ENCODE measurements at regions not wholly inside any gene's neighbourhood (a gene's known extent, or its start where the extent isn't known, plus 50 kb on each side); places are given as distances from the start of the nearest gene placed in this dataset.

DNA sequence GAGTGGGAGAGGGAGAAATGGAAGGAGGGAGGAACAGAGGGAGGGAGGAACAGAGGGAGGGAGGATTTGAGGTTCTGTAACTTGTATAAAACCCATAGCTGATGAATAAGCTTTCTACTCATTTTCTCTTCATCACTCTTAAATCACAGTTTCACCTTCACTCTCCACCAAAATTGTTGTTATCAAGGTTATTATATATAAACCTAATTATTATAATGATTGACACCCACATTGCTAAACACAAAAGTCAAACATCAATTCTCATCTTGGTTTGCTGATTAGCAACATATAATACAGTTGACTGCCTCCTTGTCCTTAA lies 229.0 kb upstream of the PAPPA start:
- TF ChIP-seq, protein P1, sequence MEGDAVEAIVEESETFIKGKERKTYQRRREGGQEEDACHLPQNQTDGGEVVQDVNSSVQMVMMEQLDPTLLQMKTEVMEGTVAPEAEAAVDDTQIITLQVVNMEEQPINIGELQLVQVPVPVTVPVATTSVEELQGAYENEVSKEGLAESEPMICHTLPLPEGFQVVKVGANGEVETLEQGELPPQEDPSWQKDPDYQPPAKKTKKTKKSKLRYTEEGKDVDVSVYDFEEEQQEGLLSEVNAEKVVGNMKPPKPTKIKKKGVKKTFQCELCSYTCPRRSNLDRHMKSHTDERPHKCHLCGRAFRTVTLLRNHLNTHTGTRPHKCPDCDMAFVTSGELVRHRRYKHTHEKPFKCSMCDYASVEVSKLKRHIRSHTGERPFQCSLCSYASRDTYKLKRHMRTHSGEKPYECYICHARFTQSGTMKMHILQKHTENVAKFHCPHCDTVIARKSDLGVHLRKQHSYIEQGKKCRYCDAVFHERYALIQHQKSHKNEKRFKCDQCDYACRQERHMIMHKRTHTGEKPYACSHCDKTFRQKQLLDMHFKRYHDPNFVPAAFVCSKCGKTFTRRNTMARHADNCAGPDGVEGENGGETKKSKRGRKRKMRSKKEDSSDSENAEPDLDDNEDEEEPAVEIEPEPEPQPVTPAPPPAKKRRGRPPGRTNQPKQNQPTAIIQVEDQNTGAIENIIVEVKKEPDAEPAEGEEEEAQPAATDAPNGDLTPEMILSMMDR (IDR thresholded peaks at IDR 0.05; ENCODE audit: borderline replicate concordance, insufficient read depth, low read depth, low read length) = no peak
- no peak overlapping the region for H3K4me3 ChIP-seq (ENCODE audit: low read depth, low read length)

DNA sequence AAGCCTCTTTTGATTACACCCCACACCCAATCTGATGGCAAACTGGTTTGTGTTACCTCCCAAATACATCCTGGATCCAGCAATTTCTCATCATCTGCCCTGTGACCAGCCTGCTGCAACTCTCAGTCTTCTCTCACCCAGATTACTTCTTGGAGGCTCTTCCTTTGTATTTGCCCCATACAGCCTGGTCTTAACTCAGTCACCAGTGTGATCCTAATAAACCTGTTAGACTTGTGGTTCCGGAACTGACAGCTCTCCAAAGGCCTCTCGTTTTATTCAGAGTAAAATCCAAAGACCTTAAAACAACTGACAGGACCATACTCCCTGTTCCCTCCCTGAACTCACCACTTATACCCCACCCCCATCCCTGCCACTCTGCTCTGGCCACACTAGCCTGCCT lies 228.2 kb upstream of the PAPPA start:
- TF ChIP-seq, protein P1 (IDR thresholded peaks at IDR 0.05; ENCODE audit: borderline replicate concordance, insufficient read depth, low read depth, low read length) = no peak
- H3K4me3 ChIP-seq (ENCODE audit: low read depth, low read length) = no peak overlapping the region

GRCh38 chr9:115930472-115930871 lies 223.1 kb upstream of the PAPPA start:
- H3K4me3 ChIP-seq (ENCODE audit: low read depth, low read length) = no peak overlapping the region
- TF ChIP-seq, protein P1 (IDR thresholded peaks at IDR 0.05; ENCODE audit: borderline replicate concordance, insufficient read depth, low read depth, low read length) = no peak

DNA sequence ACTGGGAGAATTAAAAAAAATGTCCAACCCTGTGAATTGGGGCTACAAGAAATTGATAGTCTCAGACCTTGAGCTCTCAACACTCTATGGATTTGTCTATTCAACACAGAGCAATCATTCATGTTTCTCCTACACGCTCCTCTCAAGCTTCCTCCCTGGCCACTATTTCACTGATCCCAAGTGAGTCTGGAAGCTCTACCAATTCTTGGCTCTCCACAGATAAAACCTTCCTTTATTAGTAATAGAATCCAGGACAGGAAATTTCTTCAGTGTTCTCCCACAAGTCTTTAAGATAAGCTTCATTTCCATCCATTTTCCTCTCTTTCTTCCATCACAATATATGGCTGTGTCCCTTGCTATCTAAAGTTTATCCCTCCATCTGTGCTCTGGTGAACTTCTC lies 215.1 kb upstream of the PAPPA start:
- TF ChIP-seq, protein P1 (IDR thresholded peaks at IDR 0.05; ENCODE audit: borderline replicate concordance, insufficient read depth, low read depth, low read length) = no peak
- no peak overlapping the region for H3K4me3 ChIP-seq (ENCODE audit: low read depth, low read length)

DNA sequence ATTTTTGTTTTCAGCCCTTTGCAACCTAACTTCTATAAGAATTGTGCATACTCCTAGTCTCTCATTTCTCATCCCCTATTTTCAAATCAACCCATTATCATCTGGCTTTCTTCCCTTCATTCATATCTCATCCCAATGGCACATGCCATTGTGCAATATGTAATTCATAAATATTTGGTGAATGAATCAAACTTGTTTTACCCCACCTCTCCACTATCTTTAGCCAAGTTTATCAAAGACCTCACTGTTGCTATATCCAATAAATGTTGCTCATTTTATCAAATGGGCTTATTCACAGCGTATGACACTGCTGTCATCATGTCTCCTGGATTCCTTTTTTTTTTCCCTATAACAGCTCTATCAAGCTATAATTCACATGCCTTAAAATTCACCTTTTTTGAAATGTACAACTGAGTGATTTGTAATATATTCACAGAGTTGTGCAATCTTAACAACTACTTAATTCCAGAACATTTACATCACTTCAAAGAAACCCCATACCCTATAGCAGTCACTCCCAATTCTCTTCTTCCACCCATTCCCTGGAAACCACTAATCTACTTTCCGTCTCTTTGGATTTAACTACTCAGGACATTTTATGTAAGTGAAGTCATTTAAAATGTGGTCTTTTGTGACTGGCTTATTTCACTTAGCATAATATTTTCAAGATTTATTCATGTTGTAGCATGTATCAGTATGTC lies 214.4 kb upstream of the PAPPA start:
- H3K4me3 ChIP-seq (ENCODE audit: low read depth, low read length) = no peak overlapping the region

GRCh38 chr9:115941561-115942315 lies 211.9 kb upstream of the PAPPA start:
- TF ChIP-seq, protein P1 (IDR thresholded peaks at IDR 0.05; ENCODE audit: borderline replicate concordance, insufficient read depth, low read depth, low read length) = no peak
- H3K4me3 ChIP-seq (ENCODE audit: low read depth, low read length) = no peak overlapping the region

More for the DNA sequence above, 214.4 kb upstream of the PAPPA start:
- TF ChIP-seq, protein P1 (IDR thresholded peaks at IDR 0.05; ENCODE audit: borderline replicate concordance, insufficient read depth, low read depth, low read length) = no peak
